PC-3 (cell line): ENCODE measurements at regions not wholly inside any gene's neighbourhood (a gene's known extent, or its start where the extent isn't known, plus 50 kb on each side); places are given as distances from the start of the nearest gene placed in this dataset.
"Not testable (repeated sequence)": the region's sequence is repeated elsewhere in the genome, so short reads cannot be mapped to it uniquely, and the experiment has no call there.

Source experiments
- EZH2phosphoT487 ChIP-seq: fragments of 300-600 bp; sonication (generic); IDR thresholded peaks from 2 replicates; pipeline ENCODE4 v1.6.1; 2018; ENCODE audit warnings: mild to moderate bottlenecking, antibody characterized with exemption, low read length, borderline replicate concordance
- TF ChIP-seq, protein P1 (sequence below): fragments of 300-600 bp; sonication (generic); conservative IDR thresholded peaks from 2 replicates; pipeline ENCODE4 v1.5.1; 2017; ENCODE audit warnings: antibody characterized with exemption, low read depth, mild to moderate bottlenecking, low read length

DNA sequence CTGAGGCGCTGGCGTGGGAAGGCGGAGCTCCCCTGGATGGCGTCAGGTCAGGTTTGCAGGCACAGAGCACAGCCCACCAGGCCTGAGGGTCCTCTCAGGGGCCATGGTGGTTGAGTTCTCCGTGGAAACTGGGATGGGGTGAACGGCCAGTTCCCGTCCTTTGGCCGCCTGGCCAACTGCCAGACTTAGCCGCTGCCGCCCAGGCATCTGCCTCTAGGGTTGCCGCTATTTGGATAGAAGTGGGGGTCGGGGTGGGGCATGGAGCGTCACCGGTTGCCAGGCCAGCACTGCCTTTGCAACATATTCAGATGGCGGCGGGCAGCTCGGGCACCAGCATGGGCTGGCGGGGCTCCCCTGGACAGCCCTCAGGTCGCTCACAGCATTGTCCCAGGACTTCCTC lies 532.3 kb upstream of the DEFB115 start:
- TF ChIP-seq, protein P1, sequence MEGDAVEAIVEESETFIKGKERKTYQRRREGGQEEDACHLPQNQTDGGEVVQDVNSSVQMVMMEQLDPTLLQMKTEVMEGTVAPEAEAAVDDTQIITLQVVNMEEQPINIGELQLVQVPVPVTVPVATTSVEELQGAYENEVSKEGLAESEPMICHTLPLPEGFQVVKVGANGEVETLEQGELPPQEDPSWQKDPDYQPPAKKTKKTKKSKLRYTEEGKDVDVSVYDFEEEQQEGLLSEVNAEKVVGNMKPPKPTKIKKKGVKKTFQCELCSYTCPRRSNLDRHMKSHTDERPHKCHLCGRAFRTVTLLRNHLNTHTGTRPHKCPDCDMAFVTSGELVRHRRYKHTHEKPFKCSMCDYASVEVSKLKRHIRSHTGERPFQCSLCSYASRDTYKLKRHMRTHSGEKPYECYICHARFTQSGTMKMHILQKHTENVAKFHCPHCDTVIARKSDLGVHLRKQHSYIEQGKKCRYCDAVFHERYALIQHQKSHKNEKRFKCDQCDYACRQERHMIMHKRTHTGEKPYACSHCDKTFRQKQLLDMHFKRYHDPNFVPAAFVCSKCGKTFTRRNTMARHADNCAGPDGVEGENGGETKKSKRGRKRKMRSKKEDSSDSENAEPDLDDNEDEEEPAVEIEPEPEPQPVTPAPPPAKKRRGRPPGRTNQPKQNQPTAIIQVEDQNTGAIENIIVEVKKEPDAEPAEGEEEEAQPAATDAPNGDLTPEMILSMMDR, result not testable (repeated sequence)
- not testable (repeated sequence) for TF ChIP-seq EZH2phosphoT487
